IMR-90 (cell line): ENCODE measurements at regions not wholly inside any gene's neighbourhood (a gene's known extent, or its start where the extent isn't known, plus 50 kb on each side); places are given as distances from the start of the nearest gene placed in this dataset.

ENCODE experiments used
- ATAC-seq: fragments of 200-7000 bp; cut with Tn5 transposase; 2 replicates; pipeline ENCODE4 v1.9.1; 2020; ENCODE audit warnings: low read depth, mild to moderate bottlenecking, moderate library complexity
- BruUV-seq: library from RNA; stranded (reverse); fragments of 400-500 nt; replicated peaks from 2 replicates; lab custom pipeline; 2021; lab: Mats Ljungman, UMichigan
- CTCF ChIA-PET: fragments of 300-600 bp; formaldehyde crosslinking; extraction: SDS; loops from one replicate; lab custom pipeline; 2021; ENCODE audit warnings: antibody characterized with exemption; lab: Yijun Ruan, JAX
- POLR2A ChIA-PET: fragments of 300-600 bp; sonication (Branson Sonifier 250); formaldehyde crosslinking; loops from one replicate; lab custom pipeline; 2022; ENCODE audit warnings: antibody characterized with exemption; ENCODE audit not compliant: unreplicated experiment; lab: Charles Lee
- DNase-seq: peaks from one replicate; pipeline ENCODE4 v3.0.0; 2013
- H2AFZ ChIP-seq: replicated peaks from 2 replicates; pipeline ENCODE3; 2013; ENCODE audit warnings: low read length, mild to moderate bottlenecking; ENCODE audit not compliant: poor library complexity
- H2AK5ac ChIP-seq: 2 replicates; pipeline ENCODE4 v1.6.1; 2013; ENCODE audit warnings: low read depth, low read length, inconsistent platforms
- H2AK9ac ChIP-seq: replicated peaks from 2 replicates; pipeline ENCODE3; 2013; ENCODE audit warnings: mild to moderate bottlenecking, low read depth, low read length, moderate library complexity; ENCODE audit not compliant: poor library complexity
- H2BK120ac ChIP-seq: 2 replicates; pipeline ENCODE4 v1.6.1; 2013; ENCODE audit warnings: low read depth, low read length, inconsistent platforms
- H2BK15ac ChIP-seq: 3 replicates; pipeline ENCODE4 v1.6.1; 2013; ENCODE audit warnings: low read depth, low read length, inconsistent platforms
- H2BK20ac ChIP-seq: 2 replicates; pipeline ENCODE4 v1.6.1; 2013; ENCODE audit warnings: low read depth, mild to moderate bottlenecking, inconsistent platforms, low read length, moderate library complexity
- H2BK5ac ChIP-seq: 2 replicates; pipeline ENCODE4 v1.6.1; 2013; ENCODE audit warnings: mild to moderate bottlenecking, low read depth, low read length, inconsistent platforms; ENCODE audit not compliant: poor library complexity, severe bottlenecking
- H3K14ac ChIP-seq: replicated peaks from 2 replicates; pipeline ENCODE4 v1.6.1; 2013; ENCODE audit warnings: low read depth, low read length, inconsistent platforms
- H3K18ac ChIP-seq: 2 replicates; pipeline ENCODE4 v1.6.1; 2013; ENCODE audit warnings: low read depth, low read length, control low read depth
- H3K23ac ChIP-seq: 2 replicates; pipeline ENCODE4 v1.6.1; 2013; ENCODE audit warnings: low read depth, low read length, inconsistent platforms
- H3K27ac ChIP-seq: 2 replicates; pipeline ENCODE4 v1.5.1; 2013; ENCODE audit warnings: mild to moderate bottlenecking, control low read depth, low read length; ENCODE audit not compliant: insufficient read depth
- H3K27me3 ChIP-seq: 2 replicates; pipeline ENCODE4 v1.6.1; 2013; ENCODE audit warnings: low read length; ENCODE audit not compliant: control insufficient read depth, insufficient read depth
- H3K36me3 ChIP-seq: 2 replicates; pipeline ENCODE4 v1.6.1; 2013; ENCODE audit warnings: low read length, mixed read lengths; ENCODE audit not compliant: control insufficient read depth, insufficient read depth
- H3K4ac ChIP-seq: 2 replicates; pipeline ENCODE4 v1.6.1; 2013; ENCODE audit warnings: low read depth, low read length, inconsistent platforms
- H3K4me1 ChIP-seq: 2 replicates; pipeline ENCODE4 v1.6.1; 2013; ENCODE audit warnings: low read length, mixed read lengths; ENCODE audit not compliant: control insufficient read depth, insufficient read depth
- H3K4me2 ChIP-seq: 2 replicates; pipeline ENCODE4 v1.6.1; 2013; ENCODE audit warnings: low read depth, mild to moderate bottlenecking, control low read depth, low read length, moderate library complexity
- H3K4me3 ChIP-seq: 2 replicates; pipeline ENCODE4 v1.5.1; 2013; ENCODE audit warnings: low read depth, mild to moderate bottlenecking, control low read depth, low read length, moderate library complexity; ENCODE audit not compliant: insufficient read depth
- H3K56ac ChIP-seq: 2 replicates; pipeline ENCODE4 v1.6.1; 2013; ENCODE audit warnings: low read length, inconsistent platforms; ENCODE audit not compliant: insufficient read depth; ENCODE audit errors: extremely low read depth
- H3K79me1 ChIP-seq, 2 experiments: 2 replicates each; pipeline ENCODE4 v1.6.1; 2013; ENCODE audit warnings: low read length in 2 of 2, inconsistent platforms in 1 of 2, low read depth in 1 of 2
- H3K9ac ChIP-seq: 2 replicates; pipeline ENCODE4 v1.6.1; 2013; ENCODE audit warnings: low read depth, low read length, control low read depth
- H3K9me1 ChIP-seq: 2 replicates; pipeline ENCODE4 v1.6.1; 2013; ENCODE audit warnings: low read length, inconsistent platforms; ENCODE audit not compliant: insufficient read depth
- H3K9me3 ChIP-seq: 2 replicates; pipeline ENCODE4 v1.6.1; 2013; ENCODE audit warnings: low read length; ENCODE audit not compliant: control insufficient read depth, insufficient read depth
- H4K20me1 ChIP-seq: 2 replicates; pipeline ENCODE4 v1.6.1; 2013; ENCODE audit warnings: low read length, inconsistent platforms; ENCODE audit not compliant: insufficient read depth
- H4K5ac ChIP-seq: 2 replicates; pipeline ENCODE4 v1.6.1; 2013; ENCODE audit warnings: mild to moderate bottlenecking, low read depth, low read length, control low read depth
- H4K8ac ChIP-seq, 2 experiments: 2 replicates each; pipeline ENCODE4 v1.6.1; 2013; ENCODE audit warnings: low read depth in 2 of 2, low read length in 2 of 2, control low read depth in 1 of 2, inconsistent platforms in 1 of 2
- H4K91ac ChIP-seq: 2 replicates; pipeline ENCODE4 v1.6.1; 2013; ENCODE audit warnings: low read depth, low read length, inconsistent platforms; ENCODE audit not compliant: insufficient read depth
- BHLHE40 ChIP-seq: fragments of 150-350 bp; IDR thresholded peaks from 2 replicates; pipeline ENCODE4 v1.6.1; 2016; ENCODE audit warnings: mild to moderate bottlenecking, low read depth, low read length
- CEBPB ChIP-seq: IDR thresholded peaks from 2 replicates; pipeline ENCODE4 v1.6.1; 2012; ENCODE audit warnings: low read depth, low read length, improper control_type of control experiment
- CHD1 ChIP-seq: IDR thresholded peaks from 2 replicates; pipeline ENCODE4 v1.6.1; 2012; ENCODE audit warnings: low read depth, low read length, improper control_type of control experiment
- ELK1 ChIP-seq: fragments of 150-350 bp; IDR thresholded peaks from 2 replicates; pipeline ENCODE4 v1.6.1; 2016; ENCODE audit warnings: low read depth, mild to moderate bottlenecking, low read length, moderate library complexity, borderline replicate concordance
- FOS ChIP-seq: fragments of 150-350 bp; IDR thresholded peaks from 2 replicates; pipeline ENCODE4 v1.6.1; 2016; ENCODE audit warnings: low read depth, low read length
- MAFK ChIP-seq: IDR thresholded peaks from 2 replicates; pipeline ENCODE4 v1.6.1; 2012; ENCODE audit warnings: low read depth, low read length, improper control_type of control experiment
- MAZ ChIP-seq: IDR thresholded peaks from 2 replicates; pipeline ENCODE4 v1.6.1; 2012; ENCODE audit warnings: low read depth, mild to moderate bottlenecking, low read length, improper control_type of control experiment, moderate library complexity, borderline replicate concordance
- MXI1 ChIP-seq: IDR thresholded peaks from 2 replicates; pipeline ENCODE4 v1.6.1; 2012; ENCODE audit warnings: low read depth, mild to moderate bottlenecking, low read length, moderate library complexity, borderline replicate concordance
- NFE2L2 ChIP-seq: fragments of 150-350 bp; IDR thresholded peaks from 2 replicates; pipeline ENCODE4 v1.6.1; 2016; ENCODE audit warnings: low read depth, mild to moderate bottlenecking, low read length
- POLR2A ChIP-seq: IDR thresholded peaks from 2 replicates; pipeline ENCODE4 v1.6.1; 2012; ENCODE audit warnings: mild to moderate bottlenecking, low read depth, low read length
- RAD21 ChIP-seq: IDR thresholded peaks from 2 replicates; pipeline ENCODE4 v1.6.1; 2012; ENCODE audit warnings: low read length, improper control_type of control experiment
- RCOR1 ChIP-seq: IDR thresholded peaks from 2 replicates; pipeline ENCODE4 v1.6.1; 2012; ENCODE audit warnings: mild to moderate bottlenecking, low read length, improper control_type of control experiment; ENCODE audit not compliant: insufficient replicate concordance
- RFX5 ChIP-seq: IDR thresholded peaks from 2 replicates; pipeline ENCODE4 v1.8.0; 2012; ENCODE audit warnings: low read depth, mild to moderate bottlenecking, low read length, moderate library complexity
- SMC3 ChIP-seq: fragments of 150-350 bp; IDR thresholded peaks from 2 replicates; pipeline ENCODE4 v1.6.1; 2016; ENCODE audit warnings: low read depth, mild to moderate bottlenecking, antibody characterized with exemption, low read length, moderate library complexity
- WGBS, 2 experiments: methylation state at CpG; one replicate each; pipeline versions ENCODE4 v1.1.5 to v1.1.7; 2013; ENCODE audit warnings: missing lambda C conversion rate in 2 of 2; ENCODE audit not compliant: insufficient read length in 1 of 2; ENCODE audit errors: extremely low coverage in 2 of 2; 5-methylcytosine and 5-hydroxymethylcytosine counted together
- dilution Hi-C: fragments of 300-500 bp; cut with HindIII; formaldehyde crosslinking; loops from one replicate; pipeline ENCODE4 v1.14.3; 2018; ENCODE audit warnings: low sequenced_read_pairs; ENCODE audit not compliant: unreplicated experiment
- in situ Hi-C: fragments of 300-500 bp; cut with MboI; formaldehyde crosslinking; loops from 3 replicates; pipeline ENCODE4 v1.14.3; 2019; ENCODE audit warnings: low sequenced_read_pairs, inconsistent platforms, mixed read lengths
- intact Hi-C: fragments of 100-400 bp; cut with micrococcal nuclease; formaldehyde crosslinking; loops from 2 replicates; pipeline ENCODE4 v1.10.0; 2022
- TF ChIP-seq, protein P1 (sequence below): conservative IDR thresholded peaks from 2 replicates; pipeline ENCODE4 v1.5.1; 2012; ENCODE audit warnings: mild to moderate bottlenecking, low read depth, low read length, improper control_type of control experiment
- TF ChIP-seq, protein P2 (sequence below): fragments of 150-350 bp; IDR thresholded peaks from 2 replicates; pipeline ENCODE4 v1.6.1; 2017; ENCODE audit warnings: mild to moderate bottlenecking, antibody characterized with exemption, low read length, low read depth

DNA sequence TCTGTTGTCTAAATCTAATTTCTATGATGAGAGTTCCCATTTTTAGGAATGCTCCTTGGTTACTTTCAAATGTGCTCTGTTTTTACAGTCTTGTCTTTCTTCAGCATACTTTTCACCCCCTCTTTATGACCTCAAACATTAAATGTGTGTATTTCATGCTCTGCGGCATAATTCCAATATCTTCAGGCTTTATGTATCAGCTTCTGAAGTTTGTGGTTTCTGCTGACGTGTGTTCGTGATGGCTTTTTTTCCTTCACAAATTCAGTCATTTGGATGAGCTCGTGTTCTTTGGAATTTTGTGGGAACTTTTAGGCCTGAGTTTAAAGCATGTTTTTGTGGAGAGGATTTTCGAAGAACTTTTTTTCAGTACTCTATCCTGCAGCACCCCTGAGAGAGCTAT, 97.7 kb upstream of the CHRNA7 start:
- ChIA-PET POLR2A (no interaction called here), CTCF (no interaction called here)
- TF ChIP-seq CHD1 = no peak
- no peak for TF ChIP-seq MAFK
- no peak for TF ChIP-seq CEBPB
- no peak for TF ChIP-seq BHLHE40
- TF ChIP-seq MXI1 = no peak
- no peak for TF ChIP-seq RCOR1
- TF ChIP-seq SMC3 = no peak
- TF ChIP-seq, protein P1, sequence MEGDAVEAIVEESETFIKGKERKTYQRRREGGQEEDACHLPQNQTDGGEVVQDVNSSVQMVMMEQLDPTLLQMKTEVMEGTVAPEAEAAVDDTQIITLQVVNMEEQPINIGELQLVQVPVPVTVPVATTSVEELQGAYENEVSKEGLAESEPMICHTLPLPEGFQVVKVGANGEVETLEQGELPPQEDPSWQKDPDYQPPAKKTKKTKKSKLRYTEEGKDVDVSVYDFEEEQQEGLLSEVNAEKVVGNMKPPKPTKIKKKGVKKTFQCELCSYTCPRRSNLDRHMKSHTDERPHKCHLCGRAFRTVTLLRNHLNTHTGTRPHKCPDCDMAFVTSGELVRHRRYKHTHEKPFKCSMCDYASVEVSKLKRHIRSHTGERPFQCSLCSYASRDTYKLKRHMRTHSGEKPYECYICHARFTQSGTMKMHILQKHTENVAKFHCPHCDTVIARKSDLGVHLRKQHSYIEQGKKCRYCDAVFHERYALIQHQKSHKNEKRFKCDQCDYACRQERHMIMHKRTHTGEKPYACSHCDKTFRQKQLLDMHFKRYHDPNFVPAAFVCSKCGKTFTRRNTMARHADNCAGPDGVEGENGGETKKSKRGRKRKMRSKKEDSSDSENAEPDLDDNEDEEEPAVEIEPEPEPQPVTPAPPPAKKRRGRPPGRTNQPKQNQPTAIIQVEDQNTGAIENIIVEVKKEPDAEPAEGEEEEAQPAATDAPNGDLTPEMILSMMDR = no peak
- TF ChIP-seq ELK1 = no peak
- TF ChIP-seq MAZ = no peak
- TF ChIP-seq FOS = no peak
- TF ChIP-seq RAD21 = no peak
- TF ChIP-seq, protein P2, sequence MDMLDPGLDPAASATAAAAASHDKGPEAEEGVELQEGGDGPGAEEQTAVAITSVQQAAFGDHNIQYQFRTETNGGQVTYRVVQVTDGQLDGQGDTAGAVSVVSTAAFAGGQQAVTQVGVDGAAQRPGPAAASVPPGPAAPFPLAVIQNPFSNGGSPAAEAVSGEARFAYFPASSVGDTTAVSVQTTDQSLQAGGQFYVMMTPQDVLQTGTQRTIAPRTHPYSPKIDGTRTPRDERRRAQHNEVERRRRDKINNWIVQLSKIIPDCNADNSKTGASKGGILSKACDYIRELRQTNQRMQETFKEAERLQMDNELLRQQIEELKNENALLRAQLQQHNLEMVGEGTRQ = no peak
- TF ChIP-seq RFX5 = no peak
- no peak for TF ChIP-seq NFE2L2
- no peak for TF ChIP-seq POLR2A
- Histone ChIP-seq H3K4me2 (no peak overlapping the region), H3K56ac (no peak overlapping the region), H4K5ac (no peak overlapping the region), H3K27me3 (no peaks in the 10 kb centered on the region), H3K9me3 (peaks cover 2% of the 10 kb centered on the region; the same call in 1 of the 2 replicates), H3K18ac (no peak overlapping the region), H4K91ac (no peak overlapping the region), H2AK9ac (no peak overlapping the region), H3K4ac (no peak overlapping the region), H3K9me1 (no peaks in the 10 kb centered on the region), H2BK5ac (no peak overlapping the region), H2BK15ac (no peak overlapping the region), H4K8ac (no peak overlapping the region), H3K14ac (no peak overlapping the region), H2AFZ (no peak overlapping the region), H3K36me3 (no peaks in the 10 kb centered on the region), H2BK120ac (no peak overlapping the region), H3K79me1 (no peaks in the 10 kb centered on the region), H3K9ac (no peak overlapping the region), H2BK20ac (no peak overlapping the region), H3K4me1 (no peaks in the 10 kb centered on the region), H4K20me1 (no peaks in the 10 kb centered on the region), H3K4me3 (no peak overlapping the region), H3K23ac (no peak overlapping the region), H3K27ac (no peak overlapping the region), H2AK5ac (no peak overlapping the region)
- in situ Hi-C loops (no loop called here), intact Hi-C loops (no loop called here), dilution Hi-C loops (no loop called here)
- BruUV-seq = no TSS peak
- no peak for ATAC-seq
- no peak for DNase-seq
- WGBS, 2 experiments = no CpG with 5 or more reads among the region's 5 CpGs
